ENCODE measurements at regions not wholly inside any gene's neighbourhood (a gene's known extent, or its start where the extent isn't known, plus 50 kb on each side); places are given as distances from the start of the nearest gene placed in this dataset.

- no peak for TF ChIP-seq REST (IDR thresholded peaks at IDR 0.05; ENCODE audit: low read depth)
Measured at GRCh38 chr3:135393898-135394525, 571.5 kb upstream of the PPP2R3A start.

GRCh38 chr3:135412475-135412874 is 553.1 kb upstream of the PPP2R3A start:
- TF ChIP-seq NFIC (IDR thresholded peaks at IDR 0.05) (no peak), CREB1 (IDR thresholded peaks at IDR 0.05; ENCODE audit: low read depth) (no peak), FOXM1 (IDR thresholded peaks at IDR 0.05; ENCODE audit: borderline replicate concordance, low read depth) (no peak), RAD21 (IDR thresholded peaks at IDR 0.05; ENCODE audit: low read depth) (no peak), USF1 (IDR thresholded peaks at IDR 0.05) (no peak), CEBPB (IDR thresholded peaks at IDR 0.05) (no peak), YY1 (IDR thresholded peaks at IDR 0.05; ENCODE audit: low read depth) (no peak), TCF12 (IDR thresholded peaks at IDR 0.05; ENCODE audit: low read depth) (no peak), TAF1 (IDR thresholded peaks at IDR 0.05; ENCODE audit: low read depth) (no peak), EGR1 (IDR thresholded peaks at IDR 0.05) (no peak), TEAD4 (IDR thresholded peaks at IDR 0.05) (no peak), REST (IDR thresholded peaks at IDR 0.05; ENCODE audit: low read depth) (no peak), EP300 (IDR thresholded peaks at IDR 0.05; ENCODE audit: borderline replicate concordance) (no peak), MAX (IDR thresholded peaks at IDR 0.05) (no peak)

GRCh38 chr3:135416182-135416581 is 549.3 kb upstream of the PPP2R3A start:
- TF ChIP-seq TEAD4 (IDR thresholded peaks at IDR 0.05) (no peak), FOXM1 (IDR thresholded peaks at IDR 0.05; ENCODE audit: borderline replicate concordance, low read depth) (no peak), EP300 (IDR thresholded peaks at IDR 0.05; ENCODE audit: borderline replicate concordance) (no peak), EGR1 (IDR thresholded peaks at IDR 0.05) (no peak), NFIC (IDR thresholded peaks at IDR 0.05) (no peak), CEBPB (IDR thresholded peaks at IDR 0.05) (no peak), REST (IDR thresholded peaks at IDR 0.05; ENCODE audit: low read depth) (no peak), TAF1 (IDR thresholded peaks at IDR 0.05; ENCODE audit: low read depth) (no peak), RAD21 (IDR thresholded peaks at IDR 0.05; ENCODE audit: low read depth) (no peak), ZBTB7A (IDR thresholded peaks at IDR 0.05; ENCODE audit: low read depth) (no peak), USF1 (IDR thresholded peaks at IDR 0.05) (no peak), MAX (IDR thresholded peaks at IDR 0.05) (no peak), CREB1 (IDR thresholded peaks at IDR 0.05; ENCODE audit: low read depth) (no peak), YY1 (IDR thresholded peaks at IDR 0.05; ENCODE audit: low read depth) (no peak)

- no peak for TF ChIP-seq EGR1 (IDR thresholded peaks at IDR 0.05)
- TF ChIP-seq EP300 (IDR thresholded peaks at IDR 0.05; ENCODE audit: borderline replicate concordance) = no peak
- no peak for TF ChIP-seq YY1 (IDR thresholded peaks at IDR 0.05; ENCODE audit: low read depth)
- TF ChIP-seq CREB1 (IDR thresholded peaks at IDR 0.05; ENCODE audit: low read depth) = no peak
- no peak for TF ChIP-seq TAF1 (IDR thresholded peaks at IDR 0.05; ENCODE audit: low read depth)
- TF ChIP-seq RAD21 (IDR thresholded peaks at IDR 0.05; ENCODE audit: low read depth) = no peak
- TF ChIP-seq FOXM1 (IDR thresholded peaks at IDR 0.05; ENCODE audit: borderline replicate concordance, low read depth) = no peak
Measured at GRCh38 chr3:135419155-135419554, 546.4 kb upstream of the PPP2R3A start.

GRCh38 chr3:135426508-135426907 is 539.0 kb upstream of the PPP2R3A start:
- TF ChIP-seq CEBPB (IDR thresholded peaks at IDR 0.05) (no peak), EP300 (IDR thresholded peaks at IDR 0.05; ENCODE audit: borderline replicate concordance) (no peak), EGR1 (IDR thresholded peaks at IDR 0.05) (no peak), NFIC (IDR thresholded peaks at IDR 0.05) (no peak), YY1 (IDR thresholded peaks at IDR 0.05; ENCODE audit: low read depth) (no peak), FOXM1 (IDR thresholded peaks at IDR 0.05; ENCODE audit: borderline replicate concordance, low read depth) (no peak), RAD21 (IDR thresholded peaks at IDR 0.05; ENCODE audit: low read depth) (no peak), MAX (IDR thresholded peaks at IDR 0.05) (no peak), TAF1 (IDR thresholded peaks at IDR 0.05; ENCODE audit: low read depth) (no peak), REST (IDR thresholded peaks at IDR 0.05; ENCODE audit: low read depth) (no peak)

Data from Ishikawa (cell line).